ENCODE measurements at regions not wholly inside any gene's neighbourhood (a gene's known extent, or its start where the extent isn't known, plus 50 kb on each side); places are given as distances from the start of the nearest gene placed in this dataset.

GRCh38 chr10:130913844-130914243, 397.7 kb downstream of the TCERG1L start:
- TF ChIP-seq EP300 (IDR thresholded peaks at IDR 0.05): no peak
- TF ChIP-seq CTCF (IDR thresholded peaks at IDR 0.05): no peak
- no peak for TF ChIP-seq POLR2A (IDR thresholded peaks at IDR 0.05)
